Activated CD8-positive, alpha-beta T cell treated with anti-CD3 and anti-CD28 coated beads for 36 hours (primary cell): ENCODE measurements at regions not wholly inside any gene's neighbourhood (a gene's known extent, or its start where the extent isn't known, plus 50 kb on each side); places are given as distances from the start of the nearest gene placed in this dataset.
"Not testable (repeated sequence)": the region's sequence is repeated elsewhere in the genome, so short reads cannot be mapped to it uniquely, and the experiment has no call there.

Experiments used
- ATAC-seq: fragments of 200-7000 bp; cut with Tn5 transposase; one replicate; pipeline ENCODE4 v1.10.0; 2021; ENCODE audit warnings: mild to moderate bottlenecking, moderate library complexity
- CTCF ChIA-PET: fragments of 350-600 bp; sonication (Branson Sonifier 250); formaldehyde crosslinking; loops from one replicate; lab custom pipeline; 2021; ENCODE audit warnings: antibody characterized with exemption; lab: Charles Lee
- POLR2A ChIA-PET: fragments of 350-600 bp; sonication (Branson Sonifier 250); formaldehyde crosslinking; loops from one replicate; lab custom pipeline; 2021; ENCODE audit warnings: antibody characterized with exemption; lab: Charles Lee
- DNase-seq: peaks from one replicate; pipeline ENCODE4 v3.0.0-alpha.2; 2020
- H3K27ac Mint-ChIP-seq: one replicate; pipeline ENCODE4 v1.8.0; 2021; ENCODE audit warnings: mild to moderate bottlenecking, mixed read lengths
- H3K27me3 Mint-ChIP-seq: one replicate; pipeline ENCODE4 v1.8.0; 2021; ENCODE audit warnings: mixed read lengths
- H3K36me3 Mint-ChIP-seq: one replicate; pipeline ENCODE4 v1.8.0; 2021; ENCODE audit warnings: low read depth, mixed read lengths
- H3K4me1 Mint-ChIP-seq: one replicate; pipeline ENCODE4 v1.8.0; 2021; ENCODE audit warnings: low read depth, mixed read lengths
- H3K4me3 Mint-ChIP-seq: one replicate; pipeline ENCODE4 v1.8.0; 2021; ENCODE audit warnings: mild to moderate bottlenecking, moderate library complexity, mixed read lengths
- H3K9me3 Mint-ChIP-seq: one replicate; pipeline ENCODE4 v1.8.0; 2021; ENCODE audit warnings: mixed read lengths
- CTCF ChIP-seq: fragments of 200-600 bp; IDR thresholded peaks from one replicate; pipeline ENCODE4 v1.8.0; 2022; ENCODE audit warnings: antibody characterized with exemption, mild to moderate bottlenecking
- intact Hi-C: fragments of 100-400 bp; cut with micrococcal nuclease; formaldehyde crosslinking; loops from one replicate; pipeline ENCODE4 v1.10.0; 2022

GRCh38 chr18:26631135-26631534, 82.8 kb upstream of the KCTD1 start:
- ChIA-PET POLR2A (no interaction called here), CTCF (no interaction called here)
- no peaks in the 10 kb centered on the region for H3K4me1 Mint-ChIP-seq
- no peak overlapping the region for H3K27ac Mint-ChIP-seq
- no peaks in the 10 kb centered on the region for H3K27me3 Mint-ChIP-seq
- DNase-seq (no peak), ATAC-seq (no peak)
- H3K9me3 Mint-ChIP-seq = peaks cover 1% of the 10 kb centered on the region
- TF ChIP-seq CTCF = no peak
- no peaks in the 10 kb centered on the region for H3K36me3 Mint-ChIP-seq
- intact Hi-C loops = no loop called here
- H3K4me3 Mint-ChIP-seq = no peak overlapping the region

GRCh38 chr18:26630596-26630995, 82.2 kb upstream of the KCTD1 start:
- Mint-ChIP-seq H3K27me3 (no peaks in the 10 kb centered on the region), H3K9me3 (peaks cover 3% of the 10 kb centered on the region), H3K27ac (no peak overlapping the region), H3K4me3 (no peak overlapping the region), H3K4me1 (no peaks in the 10 kb centered on the region), H3K36me3 (no peaks in the 10 kb centered on the region)
- CTCF ChIA-PET = no interaction called here
- TF ChIP-seq CTCF = no peak
- POLR2A ChIA-PET = no interaction called here
- DNase-seq = no peak
- intact Hi-C loops = no loop called here
- ATAC-seq = no peak

GRCh38 chr18:26628017-26628416, 79.7 kb upstream of the KCTD1 start:
- POLR2A ChIA-PET = no interaction called here
- H3K27me3 Mint-ChIP-seq = no peaks in the 10 kb centered on the region
- no peak for DNase-seq
- no peak for ATAC-seq
- intact Hi-C loops = no loop called here
- H3K4me3 Mint-ChIP-seq = no peak overlapping the region
- CTCF ChIA-PET = no interaction called here
- peaks cover 5% of the 10 kb centered on the region for H3K36me3 Mint-ChIP-seq
- no peak overlapping the region for H3K27ac Mint-ChIP-seq
- no peaks in the 10 kb centered on the region for H3K4me1 Mint-ChIP-seq
- H3K9me3 Mint-ChIP-seq = peaks cover 21% of the 10 kb centered on the region
- TF ChIP-seq CTCF = no peak

GRCh38 chr18:26624443-26624842, 76.1 kb upstream of the KCTD1 start:
- Mint-ChIP-seq H3K27ac (no peak overlapping the region), H3K36me3 (peaks cover 5% of the 10 kb centered on the region), H3K27me3 (peaks cover 1% of the 10 kb centered on the region), H3K9me3 (peaks cover 21% of the 10 kb centered on the region), H3K4me3 (no peak overlapping the region), H3K4me1 (no peaks in the 10 kb centered on the region)
- POLR2A ChIA-PET = no interaction called here
- ATAC-seq (no peak), DNase-seq (no peak)
- CTCF ChIA-PET = no interaction called here
- no peak for TF ChIP-seq CTCF
- intact Hi-C loops = no loop called here

- H3K4me3 Mint-ChIP-seq, H3K27me3 Mint-ChIP-seq, ATAC-seq, POLR2A ChIA-PET, H3K4me1 Mint-ChIP-seq, H3K27ac Mint-ChIP-seq, CTCF ChIA-PET, intact Hi-C loops, H3K36me3 Mint-ChIP-seq, DNase-seq: not testable (repeated sequence)
- H3K9me3 Mint-ChIP-seq = peaks cover 21% of the 10 kb centered on the region
Measured at GRCh38 chr18:26623314-26623713, 75.0 kb upstream of the KCTD1 start.
